Type B pancreatic cell (in vitro differentiated cells): ENCODE measurements at regions not wholly inside any gene's neighbourhood (a gene's known extent, or its start where the extent isn't known, plus 50 kb on each side); places are given as distances from the start of the nearest gene placed in this dataset.

Source experiments
- DNase-seq: peaks from one replicate; pipeline ENCODE4 v3.0.0; 2021; ENCODE audit warnings: mixed read lengths; ENCODE audit not compliant: unreplicated experiment; ENCODE audit errors: extremely low spot score
- H3K27ac Mint-ChIP-seq: 2 replicates; pipeline ENCODE4 v1.8.0; 2021; ENCODE audit warnings: mild to moderate bottlenecking, mixed read lengths
- H3K27me3 Mint-ChIP-seq: 2 replicates; pipeline ENCODE4 v1.8.0; 2021; ENCODE audit warnings: mixed read lengths
- H3K36me3 Mint-ChIP-seq: 2 replicates; pipeline ENCODE4 v1.8.0; 2021; ENCODE audit warnings: mixed read lengths
- H3K4me1 Mint-ChIP-seq: one replicate; pipeline ENCODE4 v1.8.0; 2021; ENCODE audit warnings: mixed read lengths; ENCODE audit not compliant: unreplicated experiment
- H3K4me3 Mint-ChIP-seq: 2 replicates; pipeline ENCODE4 v1.8.0; 2021; ENCODE audit warnings: mild to moderate bottlenecking, mixed read lengths
- H3K9me3 Mint-ChIP-seq: 2 replicates; pipeline ENCODE4 v1.8.0; 2021; ENCODE audit warnings: mixed read lengths
- CTCF ChIP-seq: fragments of 200-600 bp; sonication (generic); conservative IDR thresholded peaks from 2 replicates; pipeline ENCODE4 v1.5.0; 2021; ENCODE audit warnings: antibody characterized with exemption, mild to moderate bottlenecking

- H3K36me3 Mint-ChIP-seq = no peaks in the 10 kb centered on the region
- no peak overlapping the region for H3K4me3 Mint-ChIP-seq
- no peaks in the 10 kb centered on the region for H3K4me1 Mint-ChIP-seq
- no peak for DNase-seq
- peaks cover 25% of the 10 kb centered on the region for H3K27me3 Mint-ChIP-seq
- no peaks in the 10 kb centered on the region for H3K9me3 Mint-ChIP-seq
- TF ChIP-seq CTCF = no peak
- H3K27ac Mint-ChIP-seq = no peak overlapping the region
These were observed 68.1 kb upstream of the NPTX2 start for GRCh38 chr7:98548971-98549370.

GRCh38 chr7:98548370-98548769 is 68.7 kb upstream of the NPTX2 start:
- H3K36me3 Mint-ChIP-seq = no peaks in the 10 kb centered on the region
- H3K27me3 Mint-ChIP-seq = peaks cover 25% of the 10 kb centered on the region
- no peak overlapping the region for H3K27ac Mint-ChIP-seq
- no peak for DNase-seq
- H3K9me3 Mint-ChIP-seq = no peaks in the 10 kb centered on the region
- TF ChIP-seq CTCF = no peak
- H3K4me3 Mint-ChIP-seq = no peak overlapping the region
- H3K4me1 Mint-ChIP-seq = no peaks in the 10 kb centered on the region

- Mint-ChIP-seq H3K36me3 (no peaks in the 10 kb centered on the region), H3K9me3 (peaks cover 4% of the 10 kb centered on the region), H3K4me1 (no peaks in the 10 kb centered on the region), H3K27me3 (peaks cover 5% of the 10 kb centered on the region), H3K4me3 (no peak overlapping the region), H3K27ac (no peak overlapping the region)
- no peak for DNase-seq
- no peak for TF ChIP-seq CTCF
These were observed 76.0 kb upstream of the NPTX2 start for GRCh38 chr7:98541101-98541500.

GRCh38 chr7:98539865-98540264 is 77.2 kb upstream of the NPTX2 start:
- Mint-ChIP-seq H3K4me3 (no peak overlapping the region), H3K27me3 (peaks cover 5% of the 10 kb centered on the region), H3K4me1 (no peaks in the 10 kb centered on the region), H3K9me3 (peaks cover 4% of the 10 kb centered on the region), H3K27ac (no peak overlapping the region), H3K36me3 (no peaks in the 10 kb centered on the region)
- TF ChIP-seq CTCF = no peak
- no peak for DNase-seq

GRCh38 chr7:98536803-98537202 is 80.3 kb upstream of the NPTX2 start:
- H3K27me3 Mint-ChIP-seq = no peaks in the 10 kb centered on the region
- H3K4me3 Mint-ChIP-seq = no peak overlapping the region
- no peak for DNase-seq
- H3K9me3 Mint-ChIP-seq = peaks cover 4% of the 10 kb centered on the region
- no peak for TF ChIP-seq CTCF
- no peak overlapping the region for H3K27ac Mint-ChIP-seq
- no peaks in the 10 kb centered on the region for H3K4me1 Mint-ChIP-seq
- no peaks in the 10 kb centered on the region for H3K36me3 Mint-ChIP-seq

GRCh38 chr7:98534493-98534892 is 82.6 kb upstream of the NPTX2 start:
- peaks cover 11% of the 10 kb centered on the region for H3K9me3 Mint-ChIP-seq
- no peak for DNase-seq

More at GRCh38 chr7:98534493-98534892, 82.6 kb upstream of the NPTX2 start:
- Mint-ChIP-seq H3K4me3 (no peak overlapping the region), H3K4me1 (no peaks in the 10 kb centered on the region), H3K36me3 (no peaks in the 10 kb centered on the region), H3K27ac (no peak overlapping the region), H3K27me3 (peaks cover 4% of the 10 kb centered on the region)
- TF ChIP-seq CTCF = no peak
